HG03139 (cell line): ENCODE measurements at regions not wholly inside any gene's neighbourhood (a gene's known extent, or its start where the extent isn't known, plus 50 kb on each side); places are given as distances from the start of the nearest gene placed in this dataset.

Source experiments
- ATAC-seq: cut with Tn5 transposase; IDR thresholded peaks from one replicate; pipeline ENCODE4 v1.9.1; 2021; ENCODE audit not compliant: unreplicated experiment

DNA sequence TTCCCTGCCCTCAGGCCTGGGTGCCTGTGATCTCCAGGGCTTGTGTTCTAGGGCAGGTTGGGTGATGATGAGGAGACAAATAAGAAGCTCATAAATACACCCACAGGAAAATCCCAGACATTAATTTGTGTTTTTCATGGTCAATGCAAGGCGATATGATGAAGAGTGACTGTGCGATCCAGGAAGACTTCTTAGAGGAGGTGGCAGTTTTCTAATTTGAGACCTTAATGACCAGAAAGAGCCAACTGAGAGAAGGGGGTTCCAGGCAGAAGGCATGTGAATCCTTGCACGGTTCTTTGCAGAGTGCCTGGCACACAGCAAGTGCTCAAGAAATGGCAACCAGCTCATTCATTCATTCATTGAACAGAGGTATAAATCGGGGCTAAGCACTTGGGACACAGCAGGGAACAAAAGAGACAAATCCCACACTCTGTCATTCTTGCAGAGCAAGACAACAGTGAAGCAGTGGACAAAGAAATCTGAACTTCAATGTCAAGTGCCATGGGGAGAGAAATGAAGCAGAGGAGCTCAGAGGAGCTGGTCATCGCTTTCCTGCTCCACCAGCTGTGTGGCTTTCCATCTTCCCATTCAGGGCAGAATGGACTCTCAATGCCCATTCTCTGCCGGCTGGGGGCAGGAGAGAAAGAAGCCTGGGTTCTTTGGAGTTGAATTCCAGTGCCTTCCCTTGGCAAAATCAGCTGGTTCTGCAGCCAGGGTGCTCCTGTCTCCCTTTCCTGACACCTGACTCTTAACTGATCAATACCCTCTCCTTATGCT is 128.3 kb downstream of the AACS start:
- ATAC-seq: no peak

GRCh38 chr12:125194163-125194773 is 129.0 kb downstream of the AACS start:
- no peak for ATAC-seq

- no peak for ATAC-seq
Observed at GRCh38 chr12:125194987-125195386, 129.8 kb downstream of the AACS start.

DNA sequence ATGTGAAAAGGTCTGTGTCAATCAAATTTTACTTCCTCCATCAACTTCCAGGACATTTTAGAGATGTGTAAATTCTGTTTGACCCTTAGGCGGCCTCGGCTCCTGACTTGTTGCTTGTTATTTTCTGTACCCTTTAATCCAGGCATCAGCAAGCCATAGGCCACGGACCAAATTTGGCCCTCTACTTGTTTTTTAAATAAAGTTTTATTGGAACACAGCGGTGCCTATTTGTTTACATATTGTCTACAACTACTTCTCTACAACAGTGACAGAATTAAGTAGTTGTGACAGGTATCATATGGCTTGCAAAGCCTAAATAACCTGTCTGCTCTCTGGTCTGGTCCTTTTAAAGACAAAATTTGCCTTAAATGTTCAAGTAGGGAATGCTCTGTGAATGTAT is 132.1 kb downstream of the AACS start:
- ATAC-seq: no peak

DNA sequence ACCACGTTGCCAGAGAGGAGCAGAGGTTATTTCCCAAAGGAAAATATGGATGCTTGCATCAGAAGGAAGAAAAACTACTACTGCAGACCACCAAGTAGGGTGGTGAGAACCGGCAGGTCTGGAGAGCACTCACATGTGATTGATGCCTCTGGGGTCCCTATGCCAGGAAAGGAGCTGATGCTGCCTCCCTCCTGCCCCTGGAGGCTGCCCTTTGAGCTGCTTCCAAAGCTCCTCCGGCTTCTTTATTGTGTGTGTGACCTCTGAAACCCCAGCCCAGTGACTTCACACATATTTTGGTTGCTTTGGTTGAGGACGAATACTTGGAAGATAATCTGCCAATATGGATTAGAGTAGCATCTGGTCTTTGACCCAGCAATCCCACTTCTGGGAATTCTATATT is 133.4 kb downstream of the AACS start:
- no peak for ATAC-seq

DNA sequence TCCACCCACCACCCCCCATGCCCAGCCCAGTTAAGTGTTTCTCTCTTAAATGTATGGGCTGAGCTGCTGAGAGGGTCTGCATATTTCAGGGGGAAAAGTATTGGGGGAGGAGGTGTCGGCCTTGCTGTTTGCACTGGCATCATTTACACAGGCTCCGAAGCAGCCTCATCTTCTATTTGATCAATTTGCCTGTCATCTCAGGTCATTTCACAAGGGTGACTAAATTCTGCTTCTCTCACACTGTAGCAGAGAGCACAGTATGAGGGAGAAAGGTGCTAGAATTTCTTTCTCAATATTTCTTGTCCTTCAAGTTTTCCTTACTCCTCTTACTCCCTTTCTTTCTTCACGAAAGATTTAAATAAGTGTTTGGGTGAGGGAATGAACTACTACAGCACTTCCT is 135.9 kb downstream of the AACS start:
- ATAC-seq: no peak

DNA sequence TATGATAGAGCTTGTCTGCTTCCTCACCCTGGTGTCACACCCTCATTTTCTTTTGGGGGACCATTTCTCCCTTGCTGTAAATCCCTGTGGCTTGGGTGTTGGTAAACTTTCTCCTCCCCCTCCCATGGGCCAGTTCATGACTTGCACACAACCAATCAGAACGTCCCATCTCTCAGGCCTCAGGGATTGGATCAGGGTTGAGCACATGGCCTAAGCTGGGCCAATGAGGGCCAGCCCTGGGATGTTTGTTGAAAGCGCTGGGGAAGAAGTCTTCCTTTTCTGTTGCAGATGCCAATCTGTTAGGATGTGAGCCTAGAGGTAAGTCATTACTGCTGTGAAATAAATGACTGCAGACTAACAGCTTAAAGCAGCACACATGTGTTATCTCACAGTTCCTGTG is 136.7 kb downstream of the AACS start:
- no peak for ATAC-seq

- ATAC-seq: no peak
Observed at GRCh38 chr12:125202421-125202820, 137.2 kb downstream of the AACS start.

GRCh38 chr12:125203145-125203765 is 138.0 kb downstream of the AACS start:
- no peak for ATAC-seq

DNA sequence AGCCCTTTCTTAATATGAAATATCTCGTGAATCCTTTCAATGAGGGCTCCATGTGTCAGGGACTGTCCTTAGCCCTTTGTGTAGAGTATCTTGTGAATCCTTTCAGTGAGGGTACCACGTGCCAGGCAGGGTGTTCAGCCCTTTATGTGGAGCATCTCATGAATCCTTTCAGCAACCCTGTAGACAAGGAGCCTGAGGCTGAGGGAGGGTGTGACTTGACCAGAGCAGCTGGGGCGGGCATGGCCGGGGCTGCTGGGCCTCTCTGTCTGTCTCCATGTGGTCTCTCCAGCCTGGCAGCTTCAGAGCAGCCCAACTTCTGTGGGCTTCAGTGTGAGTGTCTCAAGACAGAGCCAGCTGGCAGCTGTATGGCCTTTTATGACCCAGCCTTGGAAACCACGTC is 140.2 kb downstream of the AACS start:
- no peak for ATAC-seq

DNA sequence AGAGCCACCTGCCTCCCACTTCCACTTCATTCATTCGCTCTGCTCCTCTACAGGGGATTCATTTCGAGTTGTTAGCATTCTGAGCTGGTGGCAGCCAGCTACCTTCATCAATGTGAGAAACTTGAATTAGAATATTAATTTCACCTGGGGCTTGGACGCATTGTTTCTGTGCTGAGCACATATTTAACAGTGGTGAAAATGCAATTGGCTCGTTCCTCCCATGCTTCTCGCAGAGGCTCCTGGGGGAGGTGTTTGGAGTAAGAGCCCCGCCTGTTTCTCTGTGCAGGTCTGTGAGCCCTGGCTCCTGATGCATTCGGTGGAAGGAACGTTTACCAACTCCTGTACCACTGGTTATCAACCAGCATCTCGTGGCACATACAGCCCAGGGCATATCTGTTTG is 141.5 kb downstream of the AACS start:
- ATAC-seq: no peak

DNA sequence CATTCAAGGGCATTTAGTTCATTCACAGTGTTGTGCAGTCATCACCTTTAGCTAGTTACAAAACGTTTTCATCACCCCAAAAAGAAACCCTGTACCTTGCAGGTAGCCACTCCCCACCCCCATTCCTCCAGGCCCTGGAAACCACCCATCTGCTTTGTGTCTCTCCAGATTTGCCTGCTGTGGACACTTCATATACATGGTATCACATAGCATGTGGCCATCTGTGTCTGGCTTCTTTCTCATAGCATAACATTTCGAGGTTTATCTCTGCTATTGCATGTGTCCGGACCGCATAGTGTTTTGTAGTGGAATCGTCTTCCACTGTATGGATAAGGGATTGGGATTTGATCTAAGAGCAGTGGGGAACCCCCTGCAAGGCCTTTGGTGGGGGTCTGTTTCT is 143.1 kb downstream of the AACS start:
- no peak for ATAC-seq

GRCh38 chr12:125208942-125209341 is 143.7 kb downstream of the AACS start:
- no peak for ATAC-seq

DNA sequence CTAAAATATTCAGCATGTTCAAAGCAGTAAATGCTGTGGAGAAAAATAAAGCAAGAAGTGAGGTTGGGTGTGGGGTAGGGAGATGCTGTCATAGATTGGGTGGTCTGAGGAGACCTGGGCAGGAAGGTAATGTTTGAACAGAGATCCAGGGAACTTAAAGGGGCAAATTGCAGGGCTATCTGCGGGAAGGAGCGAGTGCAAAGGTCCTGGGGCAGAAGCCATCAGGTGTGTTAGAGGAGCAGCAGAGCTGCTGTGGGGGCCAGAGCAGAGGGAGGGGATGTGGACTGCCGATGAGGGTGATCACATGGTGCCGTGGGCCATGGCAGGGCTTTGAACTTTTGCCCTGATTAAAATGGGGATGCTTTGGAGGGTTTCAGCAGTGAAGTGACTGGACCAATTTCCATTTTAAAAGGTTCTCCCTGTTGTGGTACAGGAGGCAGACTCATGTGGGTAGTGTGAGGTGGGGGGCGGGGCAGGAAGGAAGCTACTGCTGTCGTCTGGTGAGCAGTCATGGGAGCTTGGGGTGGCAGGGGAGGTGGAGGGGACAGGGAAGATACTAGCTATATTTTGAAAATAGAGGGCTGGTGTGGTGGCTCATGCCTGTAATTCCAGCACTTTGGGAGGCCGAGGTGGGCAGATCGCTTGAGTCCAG is 145.0 kb downstream of the AACS start:
- no peak for ATAC-seq

- ATAC-seq: no peak
Observed at GRCh38 chr12:125211464-125211863, 146.2 kb downstream of the AACS start.

DNA sequence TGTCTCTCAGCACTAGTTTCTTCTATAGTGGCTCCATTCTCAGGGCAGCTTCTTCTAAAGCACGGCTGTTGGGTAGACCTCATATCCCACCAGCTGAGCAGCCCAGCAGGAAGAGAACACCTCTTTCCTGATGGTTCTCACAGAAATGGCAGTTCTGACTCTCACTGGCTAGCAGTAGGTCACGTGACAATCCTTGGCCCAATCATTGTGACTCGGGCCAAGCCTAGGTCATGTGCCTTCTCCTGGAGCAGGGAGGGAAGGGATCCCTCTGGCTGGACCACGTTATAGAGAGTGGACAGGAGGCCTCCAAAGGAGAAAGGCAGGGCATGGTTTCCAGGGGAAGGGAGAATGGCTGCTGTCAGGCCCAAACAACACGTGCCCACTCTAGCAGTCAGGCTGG is 149.1 kb downstream of the AACS start:
- ATAC-seq: no peak

DNA sequence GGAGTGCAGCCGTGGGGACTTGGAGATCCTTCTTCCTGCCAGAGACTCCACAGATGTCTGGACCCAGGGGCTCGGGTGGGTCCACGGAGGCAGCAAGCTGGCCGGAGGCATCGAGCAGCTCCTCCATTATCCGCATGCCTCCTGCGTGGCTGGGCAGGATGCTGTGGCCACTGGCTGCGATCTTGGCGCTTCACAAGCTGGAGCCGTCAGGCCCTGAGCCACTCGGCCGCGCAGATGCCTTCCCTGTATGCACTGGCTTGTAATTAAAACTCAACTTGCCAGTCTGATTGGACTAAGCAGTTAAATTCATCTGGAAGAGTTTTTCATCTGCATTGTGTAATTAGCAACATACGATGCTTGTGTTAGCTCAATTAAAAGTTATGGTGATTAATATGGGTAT is 151.5 kb downstream of the AACS start:
- no peak for ATAC-seq

DNA sequence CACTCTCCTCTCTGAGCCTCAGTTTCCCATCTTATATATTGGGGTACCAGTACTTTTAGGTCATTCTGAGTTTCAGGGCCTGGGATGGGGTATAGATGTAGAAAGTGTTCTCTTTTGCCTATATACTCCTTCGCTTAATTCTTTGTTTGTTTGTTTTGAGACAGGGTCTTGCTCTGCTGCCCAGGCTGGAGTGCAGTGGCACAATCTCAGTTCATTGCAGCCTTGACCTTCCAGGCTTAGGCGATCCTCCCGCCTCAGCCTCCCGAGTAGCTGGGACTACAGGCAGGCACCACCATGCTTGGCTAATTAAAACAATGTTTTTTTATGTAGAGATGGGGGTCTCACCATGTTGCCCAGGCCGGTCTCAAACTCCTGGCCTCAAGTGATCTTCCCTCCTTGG is 152.1 kb downstream of the AACS start:
- no peak for ATAC-seq

- no peak for ATAC-seq
Observed at GRCh38 chr12:125218952-125219351, 153.7 kb downstream of the AACS start.

GRCh38 chr12:125220404-125221273 is 155.4 kb downstream of the AACS start:
- ATAC-seq: no peak

- ATAC-seq: no peak
Observed at GRCh38 chr12:125221602-125222001, 156.4 kb downstream of the AACS start.
